Amygdala (tissue), 56 donors: ENCODE measurements at regions not wholly inside any gene's neighbourhood (a gene's known extent, or its start where the extent isn't known, plus 50 kb on each side); places are given as distances from the start of the nearest gene placed in this dataset.
"Not testable (repeated sequence)": the region's sequence is repeated elsewhere in the genome, so short reads cannot be mapped to it uniquely, and the experiment has no call there.

Experiments used
- DNase-seq, 56 donors: peaks; one replicate each; lab custom pipeline; 2025; lab: John Stamatoyannopoulos, UW

- no peak for DNase-seq
These were observed 192.8 kb upstream of the PRSS58 start for GRCh38 chr7:142450695-142451094.

DNA sequence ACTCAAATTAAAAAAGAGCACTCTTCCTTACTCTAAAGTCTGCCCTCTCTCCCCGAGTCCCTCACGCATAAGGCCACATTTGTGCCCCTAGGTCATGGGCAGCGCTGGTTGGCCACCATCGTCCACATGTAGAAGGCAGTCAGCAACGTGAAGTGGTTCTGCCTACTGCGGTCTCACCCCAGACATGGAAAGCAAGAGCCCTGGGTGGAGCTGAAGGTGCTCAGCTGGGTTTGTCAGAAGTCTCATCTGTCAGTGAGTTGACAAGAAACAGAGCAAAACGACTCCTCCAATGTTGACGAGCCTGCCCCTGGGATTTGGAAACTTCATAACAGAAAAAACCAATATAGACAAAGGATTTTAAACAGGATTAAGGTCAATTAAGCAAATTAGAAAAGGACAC is 192.3 kb upstream of the PRSS58 start:
- no peak for DNase-seq

GRCh38 chr7:142448857-142449256 is 191.0 kb upstream of the PRSS58 start:
- not testable (repeated sequence) for DNase-seq

- DNase-seq, result no peak
These were observed 189.9 kb upstream of the PRSS58 start for GRCh38 chr7:142447762-142448161.

- no peak for DNase-seq
These were observed 187.3 kb upstream of the PRSS58 start for GRCh38 chr7:142445019-142445686.

GRCh38 chr7:142443216-142444010 is 185.6 kb upstream of the PRSS58 start:
- no peak for DNase-seq

DNA sequence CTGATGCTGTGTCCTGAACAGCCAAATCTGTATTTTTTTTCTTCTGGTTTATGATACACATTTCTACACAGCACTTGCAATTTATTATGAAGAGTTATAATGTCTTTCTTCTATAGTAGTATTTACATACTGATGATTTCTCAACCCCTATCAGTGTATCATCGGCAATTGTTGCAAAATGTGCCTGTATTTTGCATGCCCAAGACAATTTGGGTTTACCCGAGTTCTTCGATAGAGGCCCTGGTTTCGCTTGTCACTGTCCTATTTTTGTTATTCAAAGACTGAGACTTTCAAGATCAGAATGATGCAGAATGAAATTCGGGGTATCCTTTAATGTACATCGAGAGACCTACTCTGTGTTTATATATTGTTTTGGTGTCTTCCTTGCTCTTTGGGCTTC is 184.5 kb upstream of the PRSS58 start:
- no peak for DNase-seq

GRCh38 chr7:142440906-142441411 is 183.1 kb upstream of the PRSS58 start:
- DNase-seq, result no peak

DNA sequence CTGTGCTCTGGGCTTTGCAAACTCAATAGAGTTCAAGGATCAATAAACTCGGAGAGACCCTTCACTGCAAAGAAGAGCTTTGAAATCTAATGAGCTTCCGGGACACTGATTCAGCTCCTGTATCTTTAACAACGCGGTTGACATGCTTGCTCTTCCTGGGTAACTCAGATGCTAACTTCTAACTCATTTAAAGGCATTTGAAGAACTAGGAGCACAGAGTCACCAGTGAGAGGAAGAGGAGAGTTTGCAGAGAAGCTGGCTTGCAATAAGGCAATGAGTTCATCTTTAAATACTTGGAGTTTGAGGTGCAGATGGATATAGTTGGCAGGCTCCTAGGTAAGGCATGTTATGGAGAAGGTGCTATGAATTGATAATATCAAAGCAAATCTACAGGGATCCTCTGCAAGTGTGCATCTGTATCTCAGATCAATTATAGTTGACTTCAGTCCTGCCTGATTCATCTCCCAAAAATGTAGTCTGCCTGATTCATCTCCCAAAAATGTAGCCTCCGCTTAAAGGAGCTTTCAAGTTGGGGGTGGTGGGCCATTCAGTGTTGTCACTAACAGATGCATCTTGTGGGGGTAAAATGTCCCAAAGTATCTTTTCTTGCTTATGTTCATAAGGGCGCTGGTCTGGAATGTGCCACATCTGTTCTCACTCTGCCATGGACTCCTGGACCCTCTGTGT is 182.5 kb upstream of the PRSS58 start:
- DNase-seq, result no peak

DNA sequence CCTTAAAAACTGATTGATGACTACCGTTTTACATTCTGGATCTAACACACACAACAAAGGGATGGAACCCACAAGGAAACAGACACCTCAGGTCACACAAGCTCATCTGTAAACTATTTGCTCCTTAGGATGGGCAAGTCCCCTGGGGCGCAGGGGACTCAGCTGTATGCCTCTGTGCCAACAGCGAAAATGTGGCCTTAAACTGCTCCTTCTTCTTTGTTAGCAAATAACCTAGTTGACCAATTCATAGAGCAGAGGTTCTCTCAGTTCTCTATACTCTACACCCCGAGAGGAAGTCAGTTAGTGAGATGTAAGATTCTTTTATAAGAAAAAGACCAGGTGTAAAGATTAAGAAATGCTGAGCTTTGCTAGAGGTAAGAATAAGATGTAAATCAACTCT is 181.9 kb upstream of the PRSS58 start:
- no peak for DNase-seq

DNA sequence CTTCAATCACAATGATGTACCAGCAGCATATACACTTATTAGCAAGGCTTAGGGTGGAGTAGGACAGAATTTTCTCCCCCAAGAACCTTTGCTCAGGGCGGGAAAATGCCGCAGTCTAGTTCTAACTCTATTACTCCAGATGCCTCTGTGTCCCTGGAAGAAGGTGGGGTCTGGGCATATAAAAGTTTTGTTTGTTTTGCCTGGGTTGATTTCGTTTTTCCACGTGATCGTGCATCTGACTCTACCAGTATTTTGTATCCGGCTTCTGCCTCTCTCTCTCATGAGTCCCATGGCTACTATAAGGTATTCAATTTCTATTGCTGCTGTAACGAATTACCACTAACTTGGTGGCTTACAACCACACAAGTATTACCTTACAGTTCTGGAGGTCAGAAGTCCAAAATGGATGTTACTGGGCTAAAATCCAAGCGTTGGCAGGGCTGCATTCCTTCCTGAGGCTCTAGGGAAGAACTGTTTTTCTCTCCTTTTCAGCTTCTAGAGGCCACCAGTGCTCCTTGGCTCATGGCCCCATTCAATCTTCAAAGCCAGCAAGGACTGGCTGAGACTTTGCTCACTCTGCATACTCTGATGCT is 181.2 kb upstream of the PRSS58 start:
- DNase-seq, result no peak

- DNase-seq, result peak in 17 of 56 donors; percentile 2 to 49 (median 24)
These were observed 180.5 kb upstream of the PRSS58 start for GRCh38 chr7:142438235-142438922.

DNA sequence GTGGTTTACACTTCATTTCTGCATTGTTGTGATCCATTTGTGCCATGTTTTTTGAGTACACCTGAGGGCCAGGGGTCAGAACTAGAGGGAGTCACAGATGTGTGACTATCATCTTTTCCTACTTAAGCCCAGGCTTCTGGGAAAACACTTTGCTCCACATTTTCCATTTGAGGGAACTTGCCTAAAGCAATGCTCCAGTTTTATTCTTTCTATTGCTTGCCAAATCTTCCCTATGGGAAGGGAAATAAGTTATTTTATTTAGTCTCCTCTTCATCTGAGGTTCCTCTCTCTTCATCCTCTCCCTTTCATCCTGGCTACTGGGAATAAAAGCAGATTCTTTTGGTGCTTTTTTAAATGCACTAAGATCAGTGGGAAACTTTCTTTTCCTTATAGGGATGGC is 179.9 kb upstream of the PRSS58 start:
- DNase-seq, result no peak

DNA sequence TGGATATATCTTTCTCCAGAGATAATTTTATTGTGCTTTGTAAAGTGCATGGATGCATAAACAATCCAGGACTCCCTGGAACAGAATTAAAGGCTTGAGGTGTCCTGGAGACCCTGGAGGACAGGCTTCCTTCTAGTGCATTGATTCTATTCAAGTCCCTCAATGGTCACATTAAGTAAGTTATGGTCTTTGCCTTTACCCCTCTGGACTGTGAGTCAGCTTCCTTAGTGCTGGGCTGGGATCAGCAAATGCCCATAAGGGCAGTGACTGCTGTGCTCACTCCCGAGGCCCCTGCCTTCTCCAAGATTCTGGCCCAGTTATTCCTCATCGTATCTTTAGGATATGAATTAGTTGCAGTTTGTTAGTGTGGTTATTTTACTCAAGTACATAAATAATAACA is 178.7 kb upstream of the PRSS58 start:
- no peak for DNase-seq

DNA sequence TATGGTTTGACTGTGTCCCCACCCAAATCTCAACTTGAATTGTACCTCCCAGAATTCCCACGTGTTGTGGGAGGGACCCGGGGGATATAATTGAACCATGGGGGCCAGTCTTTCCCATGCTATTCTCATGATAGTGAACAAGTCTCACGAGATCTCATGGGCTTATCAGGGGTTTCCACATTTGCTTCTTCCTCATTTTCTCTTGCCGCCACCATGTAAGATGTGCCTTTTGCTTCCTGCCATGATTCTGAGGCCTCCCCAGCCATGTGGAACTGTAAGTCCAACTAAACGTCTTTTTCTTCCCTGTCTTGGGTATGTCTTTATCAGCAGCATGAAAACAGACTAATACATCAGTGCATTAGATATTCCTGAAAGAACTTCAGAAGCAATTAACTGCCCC is 177.7 kb upstream of the PRSS58 start:
- DNase-seq, result not testable (repeated sequence)

DNA sequence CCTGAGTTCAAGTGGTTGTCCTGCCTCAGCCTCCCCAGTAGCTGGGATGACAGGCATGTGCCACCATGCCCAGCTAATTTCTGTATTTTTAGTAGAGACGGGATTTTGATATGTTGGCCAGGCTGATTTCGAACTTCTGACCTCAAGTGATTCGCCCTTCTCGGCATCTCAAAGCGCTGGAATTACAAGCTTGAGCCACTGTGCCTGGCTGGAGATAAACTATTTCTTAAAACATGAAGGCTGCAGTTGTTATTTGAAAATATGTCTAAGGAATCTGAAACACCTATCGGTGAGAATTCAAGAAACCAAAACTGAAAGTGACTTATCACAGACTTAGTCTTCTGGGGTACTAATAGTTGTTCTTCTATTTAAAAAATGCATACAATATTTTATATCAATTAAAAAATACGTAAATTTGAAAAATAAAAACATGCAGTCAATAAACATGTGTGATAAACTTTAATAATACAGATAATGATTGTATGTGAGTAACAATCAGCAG is 176.9 kb upstream of the PRSS58 start:
- DNase-seq, result no peak

DNA sequence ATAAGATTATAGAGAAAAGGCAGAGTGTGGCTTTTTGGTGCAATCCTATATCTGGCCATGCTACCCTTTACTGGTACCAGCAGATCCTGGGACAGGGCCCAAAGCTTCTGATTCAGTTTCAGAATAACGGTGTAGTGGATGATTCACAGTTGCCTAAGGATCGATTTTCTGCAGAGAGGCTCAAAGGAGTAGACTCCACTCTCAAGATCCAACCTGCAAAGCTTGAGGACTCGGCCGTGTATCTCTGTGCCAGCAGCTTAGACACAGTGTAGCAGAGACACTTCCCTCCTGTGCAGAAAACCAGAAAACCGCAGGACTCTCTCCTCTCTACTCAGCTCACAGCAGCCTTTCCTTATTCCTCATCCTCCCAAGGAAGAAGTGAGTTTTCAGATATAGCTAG is 176.3 kb upstream of the PRSS58 start:
- DNase-seq, result not testable (repeated sequence)

DNA sequence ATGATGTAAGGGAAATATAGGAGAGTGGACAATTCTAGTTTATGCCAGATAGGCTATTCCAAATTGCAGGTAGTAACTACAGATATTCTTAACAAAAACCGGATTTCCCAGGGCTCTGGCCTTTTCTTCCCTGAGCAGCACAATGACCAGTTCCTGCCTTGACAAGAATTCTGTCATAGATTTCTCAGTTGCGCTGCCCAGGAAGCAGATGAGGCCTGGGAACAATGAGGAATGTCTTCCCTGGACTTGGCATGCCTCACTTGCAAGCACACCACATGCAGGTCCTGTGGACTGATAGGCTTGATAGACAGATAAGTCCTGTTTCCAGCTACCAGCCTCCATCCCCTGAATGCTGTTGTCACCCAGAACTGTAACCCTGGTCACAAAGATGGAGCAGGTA is 174.5 kb upstream of the PRSS58 start:
- no peak for DNase-seq

DNA sequence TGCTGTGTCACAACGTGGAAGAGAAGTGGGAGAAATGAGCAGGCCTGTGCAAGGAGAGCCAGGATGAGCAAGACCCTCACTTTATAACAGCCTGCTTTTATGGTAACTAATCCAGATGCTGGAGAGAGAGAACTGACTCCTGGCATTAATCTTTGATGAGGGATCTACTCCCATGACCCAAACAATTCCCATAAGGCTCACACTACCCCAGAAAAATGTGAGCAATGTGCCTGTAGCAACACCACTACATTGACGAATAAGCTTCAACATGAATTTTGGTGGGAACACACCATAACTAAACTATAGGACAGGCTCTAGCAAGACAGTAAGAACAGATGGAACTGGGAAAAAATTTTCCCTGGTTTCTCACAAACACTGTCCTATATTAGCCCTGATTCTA is 173.6 kb upstream of the PRSS58 start:
- no peak for DNase-seq

- DNase-seq, result no peak
These were observed 170.2 kb upstream of the PRSS58 start for GRCh38 chr7:142428094-142428493.
